Activated CD4-positive, alpha-beta T cell treated with anti-CD3 and anti-CD28 coated beads, Interleukin-2, amount 50 U/mL, for 4 hours (primary cell): ENCODE measurements at regions not wholly inside any gene's neighbourhood (a gene's known extent, or its start where the extent isn't known, plus 50 kb on each side); places are given as distances from the start of the nearest gene placed in this dataset.
"Not testable (repeated sequence)": the region's sequence is repeated elsewhere in the genome, so short reads cannot be mapped to it uniquely, and the experiment has no call there.

Experiments used
- DNase-seq, 2 experiments: peaks; one replicate each; pipeline ENCODE4 v3.0.0-alpha.2; 2020

GRCh38 chr10:36534471-36535002 is 590.9 kb upstream of the ANKRD30A start:
- DNase-seq: no peak

GRCh38 chr10:36533861-36534260 is 591.5 kb upstream of the ANKRD30A start:
- DNase-seq: no peak

GRCh38 chr10:36533316-36533715 is 592.1 kb upstream of the ANKRD30A start:
- DNase-seq: no peak

- DNase-seq: no peak
Measured at GRCh38 chr10:36531621-36532020, 593.8 kb upstream of the ANKRD30A start.

- no peak for DNase-seq
Measured at GRCh38 chr10:36526033-36526432, 599.4 kb upstream of the ANKRD30A start.

- DNase-seq: not testable (repeated sequence)
Measured at GRCh38 chr10:36524126-36524525, 601.3 kb upstream of the ANKRD30A start.

- no peak for DNase-seq
Measured at GRCh38 chr10:36519909-36520308, 605.5 kb upstream of the ANKRD30A start.

GRCh38 chr10:36516281-36516680 is 609.1 kb upstream of the ANKRD30A start:
- no peak for DNase-seq

- no peak for DNase-seq
Measured at GRCh38 chr10:36515319-36515718, 610.1 kb upstream of the ANKRD30A start.

GRCh38 chr10:36507715-36508114 is 617.7 kb upstream of the ANKRD30A start:
- no peak for DNase-seq

- DNase-seq: no peak
Measured at GRCh38 chr10:36506697-36507496, 618.5 kb upstream of the ANKRD30A start.

GRCh38 chr10:36506261-36506660 is 619.1 kb upstream of the ANKRD30A start:
- DNase-seq: no peak

GRCh38 chr10:36504758-36505157 is 620.6 kb upstream of the ANKRD30A start:
- no peak for DNase-seq

- no peak for DNase-seq
Measured at GRCh38 chr10:36500266-36500665, 625.1 kb upstream of the ANKRD30A start.

GRCh38 chr10:36499693-36500092 is 625.7 kb upstream of the ANKRD30A start:
- DNase-seq: no peak

- no peak for DNase-seq
Measured at GRCh38 chr10:36496758-36497157, 628.6 kb upstream of the ANKRD30A start.

GRCh38 chr10:36494371-36494770 is 631.0 kb upstream of the ANKRD30A start:
- DNase-seq: no peak

- no peak for DNase-seq
Measured at GRCh38 chr10:36493516-36493880, 631.9 kb upstream of the ANKRD30A start.

- no peak for DNase-seq
Measured at GRCh38 chr10:36492590-36493515, 632.5 kb upstream of the ANKRD30A start.

GRCh38 chr10:36491926-36492325 is 633.5 kb upstream of the ANKRD30A start:
- no peak for DNase-seq

- DNase-seq: no peak
Measured at GRCh38 chr10:36489611-36490228, 635.7 kb upstream of the ANKRD30A start.

GRCh38 chr10:36489181-36489580 is 636.2 kb upstream of the ANKRD30A start:
- no peak for DNase-seq

GRCh38 chr10:36488579-36488978 is 636.8 kb upstream of the ANKRD30A start:
- DNase-seq: no peak
